Kidney epithelial cell (primary cell): ENCODE measurements at regions not wholly inside any gene's neighbourhood (a gene's known extent, or its start where the extent isn't known, plus 50 kb on each side); places are given as distances from the start of the nearest gene placed in this dataset.

Experiments used
- DNase-seq: peaks from one replicate; pipeline ENCODE4 v3.0.0-alpha.2; 2010; ENCODE audit warnings: low read depth
- H3K27me3 ChIP-seq: 2 replicates; pipeline ENCODE4 v1.6.0; 2011; ENCODE audit warnings: low read length; ENCODE audit not compliant: control insufficient read depth, insufficient read depth
- H3K36me3 ChIP-seq: 2 replicates; pipeline ENCODE4 v1.5.1; 2011; ENCODE audit warnings: low read length; ENCODE audit not compliant: control insufficient read depth, insufficient read depth
- H3K4me3 ChIP-seq: 2 replicates; pipeline ENCODE4 v1.5.1; 2011; ENCODE audit warnings: low read depth, mild to moderate bottlenecking, control low read depth, low read length
- CTCF ChIP-seq: IDR thresholded peaks from 2 replicates; pipeline ENCODE4 v1.5.1; 2011; ENCODE audit warnings: mild to moderate bottlenecking, moderate library complexity, low read length, control low read depth, inconsistent platforms; ENCODE audit not compliant: insufficient read depth, poor library complexity, severe bottlenecking

GRCh38 chrX:116278826-116279225 lies 108.3 kb downstream of the AGTR2 start:
- no peak for TF ChIP-seq CTCF
- Histone ChIP-seq H3K27me3 (no peaks in the 10 kb centered on the region), H3K36me3 (no peaks in the 10 kb centered on the region), H3K4me3 (no peak overlapping the region)
- no peak for DNase-seq

- no peaks in the 10 kb centered on the region for H3K27me3 ChIP-seq
- no peak overlapping the region for H3K4me3 ChIP-seq
- DNase-seq: no peak
- no peak for TF ChIP-seq CTCF
- no peaks in the 10 kb centered on the region for H3K36me3 ChIP-seq
Measured at GRCh38 chrX:116281106-116281505, 110.6 kb downstream of the AGTR2 start.

GRCh38 chrX:116282751-116283150 lies 112.2 kb downstream of the AGTR2 start:
- no peak for TF ChIP-seq CTCF
- no peak for DNase-seq
- Histone ChIP-seq H3K27me3 (no peaks in the 10 kb centered on the region), H3K4me3 (no peak overlapping the region), H3K36me3 (no peaks in the 10 kb centered on the region)

GRCh38 chrX:116284400-116284799 lies 113.9 kb downstream of the AGTR2 start:
- DNase-seq: no peak
- Histone ChIP-seq H3K36me3 (no peaks in the 10 kb centered on the region), H3K27me3 (no peaks in the 10 kb centered on the region), H3K4me3 (no peak overlapping the region)
- TF ChIP-seq CTCF: no peak

GRCh38 chrX:116285501-116285900 lies 115.0 kb downstream of the AGTR2 start:
- TF ChIP-seq CTCF: no peak
- DNase-seq: no peak
- no peak overlapping the region for H3K4me3 ChIP-seq
- H3K36me3 ChIP-seq: no peaks in the 10 kb centered on the region
- no peaks in the 10 kb centered on the region for H3K27me3 ChIP-seq

GRCh38 chrX:116289592-116289991 lies 119.0 kb downstream of the AGTR2 start:
- Histone ChIP-seq H3K27me3 (no peaks in the 10 kb centered on the region), H3K36me3 (no peaks in the 10 kb centered on the region), H3K4me3 (no peak overlapping the region)
- TF ChIP-seq CTCF: no peak
- no peak for DNase-seq
